ENCODE measurements at regions not wholly inside any gene's neighbourhood (a gene's known extent, or its start where the extent isn't known, plus 50 kb on each side); places are given as distances from the start of the nearest gene placed in this dataset.

GRCh38 chr10:44849936-44850335 lies 61.2 kb upstream of the TMEM72 start:
- no peak for ATAC-seq (replicated peaks in 6 of 8)
- in situ Hi-C loops (cut with MboI; ENCODE audit: low pct_unique_long_range_greater_than_20kb in 2 of 9, low sequenced_read_pairs in 9 of 9, unreplicated experiment in 9 of 9) = loop anchor here in 8 of 9 experiments (10.0 to 25.0 kb wide), 4 partner anchors 455 to 1188 kb away; partner anchors contain the start of gene CXCL12 (in 3 of the 8)
- H3K4me1 ChIP-seq (replicated peaks in 1 of 2) = peaks cover 0 to 2% of the 10 kb centered on the region in 2 donors
- WGBS, 10 experiments = 67% methylated on average over 1 of the region's 2 CpGs; no CpG with 5 or more reads in 9 of the 10 experiments
- no peak overlapping the region for H3K4me3 ChIP-seq
- no peak overlapping the region for H3K27ac ChIP-seq

- Histone ChIP-seq H3K4me1 (replicated peaks in 1 of 2) (peaks cover 0 to 6% of the 10 kb centered on the region in 2 donors), H3K4me3 (no peak overlapping the region), H3K27ac (no peak overlapping the region)
- in situ Hi-C loops (cut with MboI; ENCODE audit: low pct_unique_long_range_greater_than_20kb in 2 of 9, low sequenced_read_pairs in 9 of 9, unreplicated experiment in 9 of 9) = loop anchor here in 8 of 9 experiments (10.0 to 25.0 kb wide), 4 partner anchors 456 to 1188 kb away; partner anchors contain the start of gene CXCL12 (in 3 of the 8)
- WGBS, 10 experiments = 60 to 100% (median 80%) methylated on average over 1 to 5 of the region's 8 CpGs; no CpG with 5 or more reads in 3 of the 10 experiments
- peak in 1 of 8 experiments; percentile 22 for ATAC-seq (replicated peaks in 6 of 8)
Observed at GRCh38 chr10:44850356-44850934, 60.7 kb upstream of the TMEM72 start.

- WGBS, 10 experiments = 74 to 100% (median 91%) methylated on average over 2 to 7 of the region's 10 CpGs; no CpG with 5 or more reads in 2 of the 10 experiments
- Histone ChIP-seq H3K4me1 (replicated peaks in 1 of 2) (peaks cover 0 to 6% of the 10 kb centered on the region in 2 donors), H3K27ac (no peak overlapping the region), H3K4me3 (no peak overlapping the region)
- in situ Hi-C loops (cut with MboI; ENCODE audit: low pct_unique_long_range_greater_than_20kb in 2 of 9, low sequenced_read_pairs in 9 of 9, unreplicated experiment in 9 of 9) = loop anchor here in 8 of 9 experiments (10.0 to 25.0 kb wide), 4 partner anchors 457 to 1189 kb away; partner anchors contain the start of gene CXCL12 (in 3 of the 8)
- ATAC-seq (replicated peaks in 6 of 8) = no peak
Observed at GRCh38 chr10:44851413-44851812, 59.7 kb upstream of the TMEM72 start.

- Histone ChIP-seq H3K27ac (no peak overlapping the region), H3K4me1 (replicated peaks in 1 of 2) (peaks cover 0 to 6% of the 10 kb centered on the region in 2 donors), H3K4me3 (no peak overlapping the region)
- ATAC-seq (replicated peaks in 6 of 8) = no peak
- in situ Hi-C loops (cut with MboI; ENCODE audit: low pct_unique_long_range_greater_than_20kb in 2 of 9, low sequenced_read_pairs in 9 of 9, unreplicated experiment in 9 of 9) = loop anchor here in 8 of 9 experiments (10.0 to 25.0 kb wide), 4 partner anchors 457 to 1190 kb away; partner anchors contain the start of gene CXCL12 (in 3 of the 8)
- 66 to 90% (median 87%) methylated on average over 2 to 3 of the region's 8 CpGs; no CpG with 5 or more reads in 6 of the 10 experiments for WGBS, 10 experiments
Observed at GRCh38 chr10:44851881-44852280, 59.3 kb upstream of the TMEM72 start.

- Histone ChIP-seq H3K4me3 (no peak overlapping the region), H3K4me1 (replicated peaks in 1 of 2) (peaks cover 0 to 6% of the 10 kb centered on the region in 2 donors), H3K27ac (no peak overlapping the region)
- peak in 7 of 8 experiments; percentile 32 to 89 (median 52) for ATAC-seq (replicated peaks in 6 of 8)
- WGBS, 10 experiments = 33 to 40% methylated on average over 1 of the region's 1 CpG; no CpG with 5 or more reads in 8 of the 10 experiments
- in situ Hi-C loops (cut with MboI; ENCODE audit: low pct_unique_long_range_greater_than_20kb in 2 of 9, low sequenced_read_pairs in 9 of 9, unreplicated experiment in 9 of 9) = loop anchor here in 8 of 9 experiments (10.0 to 25.0 kb wide), 4 partner anchors 458 to 1191 kb away; partner anchors contain the start of gene CXCL12 (in 3 of the 8)
Observed at GRCh38 chr10:44853148-44853734, 57.9 kb upstream of the TMEM72 start.

GRCh38 chr10:44853796-44854195 lies 57.3 kb upstream of the TMEM72 start:
- in situ Hi-C loops (cut with MboI; ENCODE audit: low pct_unique_long_range_greater_than_20kb in 2 of 9, low sequenced_read_pairs in 9 of 9, unreplicated experiment in 9 of 9) = loop anchor here in 8 of 9 experiments (10.0 to 25.0 kb wide), 4 partner anchors 459 to 1191 kb away; partner anchors contain the start of gene CXCL12 (in 3 of the 8)
- Histone ChIP-seq H3K4me1 (replicated peaks in 1 of 2) (peaks cover 0 to 6% of the 10 kb centered on the region in 2 donors), H3K4me3 (no peak overlapping the region), H3K27ac (no peak overlapping the region)
- no peak for ATAC-seq (replicated peaks in 6 of 8)
- 29 to 90% (median 73%) methylated on average over 1 to 2 of the region's 6 CpGs; no CpG with 5 or more reads in 6 of the 10 experiments for WGBS, 10 experiments

GRCh38 chr10:44854693-44855350 lies 56.3 kb upstream of the TMEM72 start:
- Histone ChIP-seq H3K4me3 (no peak overlapping the region), H3K27ac (no peak overlapping the region), H3K4me1 (replicated peaks in 1 of 2) (peaks cover 0 to 6% of the 10 kb centered on the region in 2 donors)
- in situ Hi-C loops (cut with MboI; ENCODE audit: low pct_unique_long_range_greater_than_20kb in 2 of 9, low sequenced_read_pairs in 9 of 9, unreplicated experiment in 9 of 9) = loop anchor here in 8 of 9 experiments (10.0 to 25.0 kb wide), 4 partner anchors 460 to 1193 kb away; partner anchors contain the start of gene CXCL12 (in 3 of the 8)
- WGBS, 10 experiments = 52 to 100% (median 80%) methylated on average over 1 to 5 of the region's 9 CpGs; no CpG with 5 or more reads in 5 of the 10 experiments
- peak in 5 of 8 experiments; percentile 36 to 56 (median 45) for ATAC-seq (replicated peaks in 6 of 8)

GRCh38 chr10:44856696-44857095 lies 54.4 kb upstream of the TMEM72 start:
- Histone ChIP-seq H3K4me1 (replicated peaks in 1 of 2) (peaks cover 2 to 6% of the 10 kb centered on the region in 2 donors), H3K27ac (no peak overlapping the region), H3K4me3 (no peak overlapping the region)
- ATAC-seq (replicated peaks in 6 of 8) = no peak
- in situ Hi-C loops (cut with MboI; ENCODE audit: low pct_unique_long_range_greater_than_20kb in 2 of 9, low sequenced_read_pairs in 9 of 9, unreplicated experiment in 9 of 9) = loop anchor here in 8 of 9 experiments (10.0 to 25.0 kb wide), 4 partner anchors 462 to 1194 kb away; partner anchors contain the start of gene CXCL12 (in 3 of the 8)
- 87 to 100% (median 100%) methylated on average over 1 to 3 of the region's 7 CpGs; no CpG with 5 or more reads in 5 of the 10 experiments for WGBS, 10 experiments

GRCh38 chr10:44857363-44858016 lies 53.6 kb upstream of the TMEM72 start:
- WGBS, 10 experiments = 10 to 67% (median 23%) methylated on average over 1 to 4 of the region's 9 CpGs; no CpG with 5 or more reads in 4 of the 10 experiments
- in situ Hi-C loops (cut with MboI; ENCODE audit: low pct_unique_long_range_greater_than_20kb in 2 of 9, low sequenced_read_pairs in 9 of 9, unreplicated experiment in 9 of 9) = loop anchor here in 8 of 9 experiments (10.0 to 25.0 kb wide), 4 partner anchors 463 to 1195 kb away; partner anchors contain the start of gene CXCL12 (in 3 of the 8)
- H3K4me1 ChIP-seq (replicated peaks in 1 of 2) = peaks cover 2 to 6% of the 10 kb centered on the region in 2 donors
- peak; percentile 34 to 86 (median 74) for ATAC-seq (replicated peaks in 6 of 8)
- H3K27ac ChIP-seq = no peak overlapping the region
- H3K4me3 ChIP-seq = no peak overlapping the region

GRCh38 chr10:44858017-44858371 lies 53.1 kb upstream of the TMEM72 start:
- Histone ChIP-seq H3K27ac (no peak overlapping the region), H3K4me3 (no peak overlapping the region), H3K4me1 (replicated peaks in 1 of 2) (peaks cover 2 to 6% of the 10 kb centered on the region in 2 donors)
- in situ Hi-C loops (cut with MboI; ENCODE audit: low pct_unique_long_range_greater_than_20kb in 2 of 9, low sequenced_read_pairs in 9 of 9, unreplicated experiment in 9 of 9) = loop anchor here in 8 of 9 experiments (10.0 to 25.0 kb wide), 4 partner anchors 463 to 1196 kb away; partner anchors contain the start of gene CXCL12 (in 3 of the 8)
- ATAC-seq (replicated peaks in 6 of 8) = peak in 1 of 8 experiments; percentile 7
- WGBS, 10 experiments = 0 to 100% (median 80%) methylated on average over 1 to 4 of the region's 5 CpGs; no CpG with 5 or more reads in 5 of the 10 experiments

- H3K4me3 ChIP-seq = no peak overlapping the region
- no peak overlapping the region for H3K27ac ChIP-seq
- no peak for ATAC-seq (replicated peaks in 6 of 8)
- H3K4me1 ChIP-seq (replicated peaks in 1 of 2) = peaks cover 2 to 11% of the 10 kb centered on the region in 2 donors
- in situ Hi-C loops (cut with MboI; ENCODE audit: low pct_unique_long_range_greater_than_20kb in 2 of 9, low sequenced_read_pairs in 9 of 9, unreplicated experiment in 9 of 9) = loop anchor here in 8 of 9 experiments (10.0 to 25.0 kb wide), 4 partner anchors 464 to 1197 kb away; partner anchors contain the start of gene CXCL12 (in 3 of the 8)
Observed at GRCh38 chr10:44858988-44859387, 52.1 kb upstream of the TMEM72 start.

Measured in motor neuron (in vitro differentiated cells).